K562 (cell line): ENCODE measurements at regions not wholly inside any gene's neighbourhood (a gene's known extent, or its start where the extent isn't known, plus 50 kb on each side); places are given as distances from the start of the nearest gene placed in this dataset.

ENCODE experiments used
- AFF4 ChIP-seq: sonication (generic); formaldehyde crosslinking; IDR thresholded peaks from 2 replicates; pipeline ENCODE4 v1.8.0; 2023; ENCODE audit warnings: mild to moderate bottlenecking, missing genetic modification reagents
- BMI1 ChIP-seq: fragments of 150-350 bp; IDR thresholded peaks from 2 replicates; pipeline ENCODE4 v1.6.1; 2014; ENCODE audit warnings: low read length
- DPF2 ChIP-seq: fragments of 450-650 bp; IDR thresholded peaks from 2 replicates; pipeline ENCODE4 v1.6.1; 2016
- ID3 ChIP-seq, 2 experiments: fragments of 250-450 bp in 1 of 2; fragments of 450-650 bp in 1 of 2; sonication (Bioruptor Pico) in 1 of 2; IDR thresholded peaks; 2 replicates each; pipeline versions ENCODE4 v1.6.1 to v1.8.0; 2016 to 2021; ENCODE audit warnings: mild to moderate bottlenecking in 2 of 2, moderate library complexity in 2 of 2, missing compliant biosample characterization in 1 of 2, missing genetic modification characterization in 1 of 2
- KLF1 ChIP-seq: fragments of 450-650 bp; IDR thresholded peaks from 2 replicates; pipeline ENCODE4 v1.6.1; 2016; ENCODE audit warnings: missing genetic modification characterization, missing compliant biosample characterization
- MAFK ChIP-seq: IDR thresholded peaks from 2 replicates; pipeline ENCODE4 v1.6.1; 2011; ENCODE audit warnings: low read length, improper control_type of control experiment
- PML ChIP-seq: IDR thresholded peaks from 2 replicates; pipeline ENCODE4 v1.6.1; 2012; ENCODE audit warnings: low read length, inconsistent platforms
- POU5F1 ChIP-seq: fragments of 150-350 bp; IDR thresholded peaks from 2 replicates; pipeline ENCODE4 v1.6.1; 2014; ENCODE audit warnings: borderline replicate concordance, low read length, low read depth, mild to moderate bottlenecking; ENCODE audit not compliant: partially characterized antibody
- ZNF3 ChIP-seq: fragments of 250-450 bp; sonication (Bioruptor Pico); IDR thresholded peaks from 2 replicates; pipeline ENCODE4 v1.5.0; 2021; ENCODE audit warnings: mild to moderate bottlenecking, moderate library complexity
- ZNF639 ChIP-seq, 2 experiments: fragments of 200-800 bp in 1 of 2; sonication (Bioruptor generic) in 1 of 2; sonication (generic) in 1 of 2; formaldehyde crosslinking in 1 of 2; IDR thresholded peaks in 1 of 2; conservative IDR thresholded peaks in 1 of 2; 2 replicates each; pipeline versions ENCODE4 v1.5.0 to v1.6.1; 2016 to 2020; ENCODE audit warnings: missing compliant biosample characterization in 1 of 2, missing genetic modification characterization in 1 of 2, missing genetic modification reagents in 1 of 2
- ZNF740 ChIP-seq, 3 experiments: fragments of 200-800 bp in 1 of 3; sonication (Bioruptor generic) in 1 of 3; sonication (generic) in 1 of 3; formaldehyde crosslinking in 1 of 3; IDR thresholded peaks; 2 replicates each; pipeline versions ENCODE4 v1.6.1 to v1.8.0; 2016 to 2022; ENCODE audit warnings: mild to moderate bottlenecking in 2 of 3, missing compliant biosample characterization in 2 of 3, missing genetic modification characterization in 2 of 3, missing genetic modification reagents in 1 of 3

- TF ChIP-seq ZNF639 (CRISPR knock-in tag; conservative IDR thresholded peaks at IDR 0.05 in 1 of 2, IDR thresholded peaks at IDR 0.05 in 1 of 2) (no peak), DPF2 (no peak), PML (no peak), AFF4 (no peak), POU5F1 (no peak), BMI1 (no peak), ID3 (CRISPR knock-in tag; IDR thresholded peaks at IDR 0.05) (no peak), ID3 (tag; IDR thresholded peaks at IDR 0.05) (no peak), MAFK (no peak), ZNF740 (CRISPR knock-in tag; IDR thresholded peaks at IDR 0.05) (no peak), ZNF740 (tag; IDR thresholded peaks at IDR 0.05) (no peak), KLF1 (tag) (no peak), ZNF3 (CRISPR knock-in tag) (no peak)
Measured at GRCh38 chr16:86897486-86897885, 319.1 kb downstream of the FOXL1 start (continued).
